ENCODE measurements at regions not wholly inside any gene's neighbourhood (a gene's known extent, or its start where the extent isn't known, plus 50 kb on each side); places are given as distances from the start of the nearest gene placed in this dataset.
A peak's percentile ranks its signal among the peaks of the same experiment; 100 is the strongest.

DNA sequence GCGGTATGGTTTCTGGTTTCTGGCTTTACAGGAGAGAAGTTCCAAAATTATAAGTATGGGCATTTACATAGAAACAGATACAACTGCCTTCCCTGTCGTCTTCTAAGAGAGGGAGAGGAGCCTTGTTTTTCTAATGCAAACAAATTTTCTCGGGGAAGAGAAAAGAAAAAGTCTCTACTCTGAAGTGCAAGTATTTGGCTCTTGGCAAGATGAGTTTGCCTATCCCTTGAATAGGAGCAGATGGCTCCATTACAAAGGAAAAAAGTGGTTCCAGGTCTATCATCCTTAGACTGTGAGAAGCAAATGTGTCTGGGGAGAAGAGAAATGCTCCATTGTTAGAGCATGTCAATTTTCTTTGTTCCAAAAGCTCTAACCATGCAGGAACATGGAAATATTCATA, 455.6 kb downstream of the BUD13 start:
- DNase-seq: no peak
- Histone ChIP-seq H3K9me3 (ENCODE audit: control insufficient read depth, low read length) (no peaks in the 10 kb centered on the region), H3K4me1 (ENCODE audit: control insufficient read depth, insufficient read depth, low read length) (no peaks in the 10 kb centered on the region), H3K27me3 (ENCODE audit: control insufficient read depth, insufficient read depth) (no peaks in the 10 kb centered on the region), H3K27ac (ENCODE audit: low read length) (no peak overlapping the region), H3K4me3 (ENCODE audit: low read length) (no peak overlapping the region)
- intact Hi-C loops (cut with DNase I): no loop called here
- WGBS: 67% methylated on average over 3 of the region's 3 CpGs
- no peak for ATAC-seq

DNA sequence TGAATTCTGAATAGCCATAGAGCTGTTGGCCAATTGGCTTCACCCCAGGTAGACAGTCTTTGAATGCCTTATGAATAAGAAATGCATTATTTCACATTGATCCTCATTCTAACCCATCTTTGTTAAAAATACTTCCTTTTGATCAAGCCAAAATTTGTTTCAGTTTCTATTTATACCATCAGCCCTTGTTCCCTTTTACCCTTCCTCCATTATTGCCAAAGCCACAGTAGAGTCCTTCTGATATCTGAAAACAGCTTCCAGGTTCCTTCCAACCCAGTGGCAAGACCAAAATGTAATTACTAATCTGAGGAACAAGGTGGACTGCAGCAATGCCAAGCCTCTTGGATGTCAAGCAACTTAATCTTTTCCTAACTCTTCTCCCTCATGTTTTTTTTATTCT, 458.8 kb downstream of the BUD13 start:
- Histone ChIP-seq H3K27me3 (ENCODE audit: control insufficient read depth, insufficient read depth) (no peaks in the 10 kb centered on the region), H3K27ac (ENCODE audit: low read length) (no peak overlapping the region), H3K9me3 (ENCODE audit: control insufficient read depth, low read length) (no peaks in the 10 kb centered on the region), H3K4me1 (ENCODE audit: control insufficient read depth, insufficient read depth, low read length) (no peaks in the 10 kb centered on the region), H3K4me3 (ENCODE audit: low read length) (no peak overlapping the region)
- DNase-seq (no peak), ATAC-seq (no peak)
- intact Hi-C loops (cut with DNase I): no loop called here

DNA sequence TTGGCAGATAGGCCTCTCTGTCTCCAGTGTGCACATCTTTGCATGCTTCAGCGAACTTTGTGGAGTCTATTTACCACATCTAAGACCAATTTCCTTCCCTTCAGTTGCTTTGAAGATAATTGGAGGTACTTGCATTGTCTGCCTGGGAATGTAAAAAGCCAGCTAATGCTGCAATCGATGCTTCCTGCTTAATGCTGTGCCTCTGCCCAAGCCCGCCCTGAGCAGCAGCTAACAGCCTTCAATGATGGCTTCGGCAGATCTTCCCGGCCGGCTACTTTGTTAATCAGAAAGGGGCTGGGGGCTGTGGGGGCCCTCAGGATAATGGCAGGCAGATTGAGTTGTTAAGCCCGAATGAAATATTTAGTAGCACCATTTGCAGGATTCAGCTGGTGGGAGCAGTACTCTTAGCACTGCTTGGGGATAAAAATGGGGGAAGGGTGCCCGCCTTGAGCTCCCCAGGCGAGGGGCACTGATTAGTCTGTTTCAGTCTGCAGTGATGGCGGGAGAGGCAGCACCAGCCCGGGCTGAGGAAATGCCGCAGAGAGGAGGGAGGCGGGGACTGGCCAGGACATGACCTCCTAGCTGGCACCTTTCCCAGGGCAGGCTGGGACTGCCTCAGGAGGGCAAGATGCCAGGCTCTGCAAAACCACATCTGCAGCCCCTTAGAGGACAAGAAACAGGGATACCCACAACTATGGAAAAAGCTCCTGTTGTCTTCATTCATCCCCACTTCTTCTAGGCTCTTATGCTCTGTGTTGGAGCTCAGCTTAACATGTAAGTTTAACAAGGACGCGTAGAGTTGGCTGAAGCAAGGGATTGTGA, 460.0 kb downstream of the BUD13 start:
- Histone ChIP-seq H3K4me3 (ENCODE audit: low read length) (no peak overlapping the region), H3K4me1 (ENCODE audit: control insufficient read depth, insufficient read depth, low read length) (no peaks in the 10 kb centered on the region), H3K9me3 (ENCODE audit: control insufficient read depth, low read length) (no peaks in the 10 kb centered on the region), H3K27me3 (ENCODE audit: control insufficient read depth, insufficient read depth) (no peaks in the 10 kb centered on the region), H3K27ac (ENCODE audit: low read length) (no peak overlapping the region)
- ATAC-seq: peak; percentile 97
- 16% methylated on average over 15 of the region's 15 CpGs for WGBS
- DNase-seq: peak; percentile 88 to 95 (median 94)
- intact Hi-C loops (cut with DNase I): no loop called here

DNA sequence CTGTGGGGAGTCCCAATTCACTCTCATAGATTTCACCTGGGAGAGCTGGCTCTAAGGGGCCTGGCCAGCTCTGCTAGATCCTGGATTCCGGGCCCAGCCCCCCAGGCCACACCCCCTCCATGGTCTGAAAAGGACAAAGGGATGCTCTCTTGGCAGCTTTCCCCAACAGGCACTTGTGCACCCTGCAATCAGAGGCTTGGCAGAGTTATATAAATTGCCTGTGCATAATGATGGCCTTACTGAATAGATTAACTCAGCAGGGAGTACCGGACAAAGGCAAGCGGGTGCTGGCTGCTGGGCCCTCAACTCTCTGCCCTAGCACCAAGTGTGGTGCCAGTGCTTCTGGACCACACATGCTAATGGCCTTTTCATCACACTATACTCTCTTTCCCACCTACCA, 461.6 kb downstream of the BUD13 start:
- Histone ChIP-seq H3K4me3 (ENCODE audit: low read length) (no peak overlapping the region), H3K27ac (ENCODE audit: low read length) (no peak overlapping the region), H3K27me3 (ENCODE audit: control insufficient read depth, insufficient read depth) (no peaks in the 10 kb centered on the region), H3K4me1 (ENCODE audit: control insufficient read depth, insufficient read depth, low read length) (no peaks in the 10 kb centered on the region), H3K9me3 (ENCODE audit: control insufficient read depth, low read length) (no peaks in the 10 kb centered on the region)
- DNase-seq: peak in 1 of 3 donors; percentile 60
- WGBS: 80% methylated on average over 3 of the region's 3 CpGs
- intact Hi-C loops (cut with DNase I): no loop called here
- ATAC-seq: peak in 1 of 2 donors; percentile 35

DNA sequence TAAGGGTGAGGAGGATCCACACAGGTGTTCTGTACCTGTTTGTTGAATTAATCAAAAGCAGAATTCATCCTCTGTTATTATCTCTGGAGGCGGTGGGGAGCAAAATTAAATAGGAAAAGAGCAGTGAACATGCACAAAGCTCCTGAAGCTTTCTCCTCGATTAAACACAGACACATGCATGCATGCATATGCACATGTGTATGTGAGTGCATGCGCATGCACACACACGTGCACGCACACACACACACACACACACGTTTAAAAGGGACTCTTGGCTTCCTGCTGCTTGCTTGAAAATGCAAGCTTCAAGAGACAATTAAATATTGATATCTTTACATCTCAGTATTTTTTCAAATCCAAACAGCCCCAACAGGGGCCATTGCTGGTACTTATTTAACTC, 462.1 kb downstream of the BUD13 start:
- intact Hi-C loops (cut with DNase I): no loop called here
- DNase-seq: no peak
- ATAC-seq: no peak
- Histone ChIP-seq H3K4me3 (ENCODE audit: low read length) (no peak overlapping the region), H3K27ac (ENCODE audit: low read length) (no peak overlapping the region), H3K27me3 (ENCODE audit: control insufficient read depth, insufficient read depth) (no peaks in the 10 kb centered on the region), H3K9me3 (ENCODE audit: control insufficient read depth, low read length) (no peaks in the 10 kb centered on the region), H3K4me1 (ENCODE audit: control insufficient read depth, insufficient read depth, low read length) (no peaks in the 10 kb centered on the region)
- WGBS: 81% methylated on average over 6 of the region's 6 CpGs

DNA sequence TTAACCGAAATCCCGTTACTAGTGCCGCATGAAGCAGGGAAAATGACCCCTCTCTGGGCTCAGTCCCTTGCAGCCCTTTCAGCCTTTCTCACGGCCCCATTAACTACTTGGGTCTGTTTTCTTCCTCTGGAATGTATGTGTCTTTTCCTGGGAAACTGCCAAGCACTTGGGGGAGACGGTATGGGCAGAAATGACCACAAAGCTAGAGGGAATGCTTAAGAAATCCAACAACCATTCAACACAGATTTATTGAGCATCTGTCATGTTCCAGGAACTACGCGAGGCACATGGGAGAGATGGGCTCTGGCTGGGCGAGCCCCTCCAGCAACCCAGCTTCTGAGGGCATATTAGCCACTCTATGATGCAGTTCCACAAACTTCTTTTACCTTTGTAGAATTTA, 462.6 kb downstream of the BUD13 start:
- DNase-seq (no peak), ATAC-seq (no peak)
- Histone ChIP-seq H3K27ac (ENCODE audit: low read length) (no peak overlapping the region), H3K27me3 (ENCODE audit: control insufficient read depth, insufficient read depth) (no peaks in the 10 kb centered on the region), H3K4me1 (ENCODE audit: control insufficient read depth, insufficient read depth, low read length) (no peaks in the 10 kb centered on the region), H3K9me3 (ENCODE audit: control insufficient read depth, low read length) (no peaks in the 10 kb centered on the region), H3K4me3 (ENCODE audit: low read length) (no peak overlapping the region)
- intact Hi-C loops (cut with DNase I): no loop called here
- WGBS: 74% methylated on average over 8 of the region's 8 CpGs

DNA sequence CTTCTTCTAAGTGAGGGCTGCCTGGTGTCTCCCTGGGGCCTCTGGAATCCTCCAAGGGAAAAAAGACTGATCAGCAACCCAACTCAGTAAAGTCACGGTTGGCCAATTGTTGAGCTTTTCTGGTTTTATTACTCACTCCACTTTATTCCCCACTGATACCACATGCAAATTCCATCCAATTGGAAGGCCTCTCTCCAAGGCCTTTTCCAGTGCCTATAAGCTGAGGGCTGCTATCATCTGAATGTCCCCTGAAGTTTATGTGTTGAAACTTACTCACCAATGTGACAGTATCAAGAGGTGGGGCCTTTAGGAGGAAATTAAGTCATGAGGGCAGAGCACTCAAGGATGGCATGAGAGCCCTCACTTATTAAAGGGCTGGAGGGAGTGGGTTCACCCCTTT, 463.3 kb downstream of the BUD13 start:
- intact Hi-C loops (cut with DNase I): no loop called here
- Histone ChIP-seq H3K4me3 (ENCODE audit: low read length) (no peak overlapping the region), H3K27me3 (ENCODE audit: control insufficient read depth, insufficient read depth) (no peaks in the 10 kb centered on the region), H3K4me1 (ENCODE audit: control insufficient read depth, insufficient read depth, low read length) (no peaks in the 10 kb centered on the region), H3K9me3 (ENCODE audit: control insufficient read depth, low read length) (no peaks in the 10 kb centered on the region), H3K27ac (ENCODE audit: low read length) (no peak overlapping the region)
- no peak for ATAC-seq
- no peak for DNase-seq
- WGBS: 93% methylated on average over 1 of the region's 1 CpG

DNA sequence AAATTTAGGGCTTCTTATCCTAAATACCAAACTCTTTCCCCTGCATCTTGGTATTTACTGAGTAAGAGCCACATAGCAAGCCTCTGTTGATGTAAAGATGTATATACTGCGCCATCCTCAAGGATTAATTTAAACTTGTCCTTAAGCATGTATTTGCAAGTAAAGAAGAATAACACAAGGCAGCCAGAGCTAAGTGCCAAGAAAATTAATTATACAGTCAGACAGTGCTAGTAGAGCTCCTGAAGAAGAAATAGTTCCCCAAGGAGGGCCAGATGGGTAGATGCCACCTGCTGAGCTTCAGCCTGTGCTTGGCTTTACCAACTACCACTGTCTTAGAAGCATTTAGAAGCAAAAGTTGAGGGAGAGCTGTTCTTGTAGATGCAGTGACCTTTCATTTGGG, 470.0 kb downstream of the BUD13 start:
- WGBS: 100% methylated on average over 1 of the region's 1 CpG
- Histone ChIP-seq H3K9me3 (ENCODE audit: control insufficient read depth, low read length) (no peaks in the 10 kb centered on the region), H3K27me3 (ENCODE audit: control insufficient read depth, insufficient read depth) (no peaks in the 10 kb centered on the region), H3K4me3 (ENCODE audit: low read length) (no peak overlapping the region), H3K27ac (ENCODE audit: low read length) (no peak overlapping the region), H3K4me1 (ENCODE audit: control insufficient read depth, insufficient read depth, low read length) (no peaks in the 10 kb centered on the region)
- DNase-seq: no peak
- intact Hi-C loops (cut with DNase I): no loop called here
- no peak for ATAC-seq

DNA sequence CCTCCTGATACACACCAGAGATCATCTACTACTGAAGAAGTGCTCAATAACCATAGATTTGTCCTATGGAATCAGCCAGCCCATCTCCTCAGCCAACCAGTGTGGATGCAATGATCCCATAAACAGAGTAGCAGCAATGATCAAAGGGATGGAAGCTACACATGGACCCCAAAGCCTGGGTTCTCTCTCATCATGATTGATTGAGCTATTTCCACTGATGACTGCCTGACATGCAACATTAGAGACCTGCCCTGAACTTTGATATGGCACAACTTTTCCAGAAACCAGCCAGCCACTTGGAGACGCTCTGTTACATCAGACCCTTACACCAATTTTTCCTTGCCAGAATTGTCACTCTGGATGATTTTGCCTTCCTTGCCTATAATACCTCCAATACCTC, 471.6 kb downstream of the BUD13 start:
- intact Hi-C loops (cut with DNase I): no loop called here
- WGBS: 94% methylated on average over 1 of the region's 1 CpG
- no peaks in the 10 kb centered on the region for H3K4me1 ChIP-seq (ENCODE audit: control insufficient read depth, insufficient read depth, low read length)
- ATAC-seq: no peak
- H3K27me3 ChIP-seq (ENCODE audit: control insufficient read depth, insufficient read depth): no peaks in the 10 kb centered on the region
- H3K27ac ChIP-seq (ENCODE audit: low read length): no peak overlapping the region
- no peak for DNase-seq
- H3K9me3 ChIP-seq (ENCODE audit: control insufficient read depth, low read length): no peaks in the 10 kb centered on the region
- no peak overlapping the region for H3K4me3 ChIP-seq (ENCODE audit: low read length)

DNA sequence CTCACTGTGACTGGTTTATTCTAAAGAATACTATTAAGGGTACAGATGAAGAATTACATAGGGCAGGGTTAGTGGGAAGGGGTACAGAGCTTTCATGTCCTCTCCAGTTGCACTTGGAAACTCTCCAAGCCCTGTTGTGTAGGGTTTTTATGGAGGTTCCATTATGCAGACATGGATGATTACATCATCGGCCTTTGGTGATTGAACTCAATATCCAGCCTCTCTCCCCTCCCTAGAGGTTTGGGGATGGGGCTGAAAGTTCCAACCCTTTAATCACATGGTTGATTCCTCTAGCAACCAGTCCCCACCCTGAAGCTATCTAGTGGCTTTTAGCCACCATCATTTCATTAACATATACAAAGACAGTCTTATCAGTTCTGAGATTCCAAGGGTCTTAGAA, 472.6 kb downstream of the BUD13 start:
- H3K9me3 ChIP-seq (ENCODE audit: control insufficient read depth, low read length): no peaks in the 10 kb centered on the region
- no peaks in the 10 kb centered on the region for H3K4me1 ChIP-seq (ENCODE audit: control insufficient read depth, insufficient read depth, low read length)
- DNase-seq: no peak
- no peak overlapping the region for H3K4me3 ChIP-seq (ENCODE audit: low read length)
- no peak overlapping the region for H3K27ac ChIP-seq (ENCODE audit: low read length)
- 79% methylated on average over 1 of the region's 1 CpG for WGBS
- no peaks in the 10 kb centered on the region for H3K27me3 ChIP-seq (ENCODE audit: control insufficient read depth, insufficient read depth)
- ATAC-seq: no peak
- intact Hi-C loops (cut with DNase I): no loop called here

DNA sequence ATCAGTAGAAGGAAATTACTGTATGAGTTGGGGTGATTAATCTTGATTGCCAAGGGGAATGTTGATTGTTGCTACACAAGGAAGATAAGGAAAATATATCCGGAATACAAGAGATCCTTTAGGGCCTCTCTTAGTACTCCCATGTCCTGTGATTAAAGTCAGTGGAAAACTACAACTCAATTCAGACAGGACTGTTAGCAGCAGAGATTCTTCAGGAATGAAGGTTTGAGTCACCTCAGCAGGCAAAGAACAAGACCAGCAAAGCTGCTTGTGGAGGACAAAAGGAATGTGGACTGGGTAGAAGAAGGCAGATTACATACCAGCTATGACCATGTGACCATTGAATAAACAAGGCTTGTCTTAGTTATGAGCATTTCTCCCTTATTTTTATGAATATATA, 478.2 kb downstream of the BUD13 start:
- H3K27ac ChIP-seq (ENCODE audit: low read length): no peak overlapping the region
- no peaks in the 10 kb centered on the region for H3K27me3 ChIP-seq (ENCODE audit: control insufficient read depth, insufficient read depth)
- WGBS: 31% methylated on average over 1 of the region's 1 CpG
- H3K4me1 ChIP-seq (ENCODE audit: control insufficient read depth, insufficient read depth, low read length): no peaks in the 10 kb centered on the region
- intact Hi-C loops (cut with DNase I): no loop called here
- ATAC-seq: no peak
- no peak for DNase-seq
- H3K4me3 ChIP-seq (ENCODE audit: low read length): no peak overlapping the region
- H3K9me3 ChIP-seq (ENCODE audit: control insufficient read depth, low read length): no peaks in the 10 kb centered on the region

DNA sequence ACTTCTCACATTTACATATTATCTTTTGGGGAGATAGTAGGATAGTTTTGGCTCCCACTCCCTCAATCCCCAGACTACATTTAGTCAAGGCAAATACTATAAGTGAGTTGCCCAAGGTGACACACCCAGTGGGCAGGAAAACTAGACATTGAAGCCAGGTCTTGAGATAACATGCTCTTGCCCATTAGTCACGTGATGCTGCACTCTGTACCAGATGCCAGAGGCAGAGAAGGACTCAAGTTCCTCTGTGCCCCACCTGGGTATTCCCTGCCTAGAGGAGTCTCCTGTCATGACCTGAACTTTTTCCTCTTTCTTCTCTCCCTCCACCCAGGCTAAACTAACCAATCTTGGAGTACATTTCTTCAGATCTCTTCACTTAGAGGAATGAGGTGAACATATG, 484.9 kb downstream of the BUD13 start:
- no peak overlapping the region for H3K4me3 ChIP-seq (ENCODE audit: low read length)
- H3K27ac ChIP-seq (ENCODE audit: low read length): no peak overlapping the region
- H3K27me3 ChIP-seq (ENCODE audit: control insufficient read depth, insufficient read depth): no peaks in the 10 kb centered on the region
- 55% methylated on average over 1 of the region's 1 CpG for WGBS
- intact Hi-C loops (cut with DNase I): no loop called here
- no peak for ATAC-seq
- H3K4me1 ChIP-seq (ENCODE audit: control insufficient read depth, insufficient read depth, low read length): no peaks in the 10 kb centered on the region
- DNase-seq: no peak
- peaks cover 2% of the 10 kb centered on the region for H3K9me3 ChIP-seq (ENCODE audit: control insufficient read depth, low read length)

Measured in right cardiac atrium (tissue), 5 donors.